Fibroblast of upper back skin (primary cell): ENCODE measurements at regions not wholly inside any gene's neighbourhood (a gene's known extent, or its start where the extent isn't known, plus 50 kb on each side); places are given as distances from the start of the nearest gene placed in this dataset.

Experiments used
- DNase-seq: peaks from one replicate; pipeline ENCODE4 v3.0.0-alpha.2; 2013

DNA sequence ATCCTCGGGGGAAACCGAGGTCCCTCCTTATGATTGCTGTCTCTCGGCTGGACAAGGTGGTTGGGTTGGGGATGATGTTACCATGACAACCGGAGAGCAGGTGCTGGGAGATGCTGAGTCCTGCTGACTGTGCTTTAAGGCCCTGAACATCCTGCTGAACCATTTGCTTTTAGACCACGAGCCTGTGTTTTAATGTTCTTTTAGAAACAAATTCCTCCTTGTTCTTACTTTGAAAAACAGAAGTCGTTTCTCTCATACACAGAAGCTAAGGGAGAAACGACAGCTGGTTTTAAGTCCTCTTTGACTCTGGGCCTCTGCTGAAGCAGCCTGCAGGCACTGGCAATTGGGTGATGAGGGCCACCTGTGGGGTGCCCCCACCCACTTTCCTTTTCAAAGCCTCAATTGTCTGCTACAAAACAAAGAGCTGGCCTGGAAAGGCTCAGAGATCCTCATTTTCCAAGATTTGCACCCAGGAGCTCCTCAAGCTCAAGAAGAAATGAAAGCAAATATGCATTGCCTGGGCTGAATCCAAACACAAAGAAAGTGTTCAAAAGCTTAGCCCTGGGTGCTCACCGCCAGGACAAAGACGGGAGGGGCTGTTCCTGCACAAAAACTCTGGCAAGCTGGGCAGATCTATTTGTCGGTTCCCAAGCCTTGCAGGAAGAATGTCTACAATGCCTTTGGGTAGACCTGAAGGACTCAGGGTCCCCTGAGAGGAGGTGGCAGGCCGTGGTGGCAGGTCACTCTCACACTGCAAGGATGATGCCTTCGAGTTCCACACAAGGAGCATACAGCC is 90.0 kb upstream of the CLMN start:
- no peak for DNase-seq

DNA sequence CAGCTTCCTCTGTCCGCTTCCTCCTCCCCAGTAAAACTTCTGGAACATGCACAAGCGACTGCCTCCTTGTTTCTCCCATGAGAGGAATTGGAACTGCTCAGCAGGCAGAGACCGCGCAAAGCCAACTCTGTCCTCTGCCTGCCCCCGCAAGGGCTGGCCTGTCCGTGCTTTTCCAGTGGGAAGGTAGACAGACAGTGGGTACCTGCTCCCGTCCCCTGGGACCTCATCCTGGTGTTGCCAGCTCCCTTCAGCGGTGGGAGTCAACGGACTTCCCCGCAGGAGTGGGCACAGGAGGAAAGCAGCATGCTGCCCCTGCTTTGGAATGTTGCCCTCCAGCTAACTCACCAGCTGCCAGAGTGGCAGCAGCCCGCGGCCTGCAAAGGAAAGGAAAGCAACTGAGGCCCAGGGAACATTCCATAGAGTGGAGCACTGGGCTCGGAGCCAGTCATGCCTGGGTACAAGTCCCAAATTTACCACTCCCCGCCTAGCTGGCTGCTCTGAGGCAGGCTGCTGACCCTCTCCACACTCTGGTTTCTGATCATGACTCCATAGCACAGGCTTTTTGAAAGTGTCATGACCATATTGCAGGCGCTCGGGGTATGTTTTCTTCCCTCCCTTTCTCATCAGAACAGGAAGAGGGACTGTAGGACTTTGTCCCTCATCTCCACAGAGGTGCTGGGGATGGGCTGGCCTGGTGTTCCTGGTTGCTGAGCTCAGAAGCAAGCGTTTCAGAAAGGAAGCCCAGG is 89.2 kb upstream of the CLMN start:
- no peak for DNase-seq

DNA sequence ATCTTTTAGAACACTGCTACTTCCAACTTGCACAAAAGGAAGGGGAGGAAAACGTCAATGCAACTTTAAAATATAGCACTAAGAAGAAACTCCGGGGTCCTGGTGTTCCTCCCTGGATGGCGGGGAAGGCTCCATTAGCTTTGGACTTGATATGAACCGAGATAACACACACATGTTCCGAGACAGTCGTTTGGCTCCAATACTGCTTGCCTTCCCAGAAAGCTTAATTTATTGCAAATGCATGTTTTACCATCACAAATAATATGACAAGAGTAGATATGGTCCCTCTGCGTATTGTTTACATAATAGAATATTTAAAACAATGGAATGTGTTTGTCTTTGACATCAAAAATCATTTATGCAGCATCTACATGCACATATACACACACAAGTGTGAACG is 87.6 kb upstream of the CLMN start:
- no peak for DNase-seq

DNA sequence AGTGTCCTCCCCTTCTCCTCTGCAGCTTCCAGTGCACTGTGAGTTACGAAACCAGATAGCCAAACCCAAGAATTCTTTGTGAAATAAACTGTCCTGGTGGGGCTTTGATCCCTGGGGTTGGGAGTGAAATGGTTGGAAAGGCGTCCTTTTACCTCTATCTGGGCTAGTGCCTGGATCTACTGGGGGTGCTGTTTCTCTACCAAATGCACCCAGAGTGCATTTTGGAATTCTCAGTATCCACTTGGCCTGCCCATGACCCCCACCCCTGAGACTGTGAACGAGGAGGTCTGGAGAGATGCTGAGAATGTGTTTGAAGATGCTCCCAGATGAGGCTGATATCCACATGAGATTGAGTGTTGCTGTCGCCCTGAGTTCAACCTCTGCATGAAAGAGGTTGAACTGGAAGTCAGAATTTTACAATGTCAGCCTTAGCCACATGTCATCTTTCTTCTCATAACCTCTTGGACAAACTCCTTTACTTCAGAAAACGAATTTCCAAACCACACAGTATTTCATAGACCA is 87.1 kb upstream of the CLMN start:
- DNase-seq: no peak

DNA sequence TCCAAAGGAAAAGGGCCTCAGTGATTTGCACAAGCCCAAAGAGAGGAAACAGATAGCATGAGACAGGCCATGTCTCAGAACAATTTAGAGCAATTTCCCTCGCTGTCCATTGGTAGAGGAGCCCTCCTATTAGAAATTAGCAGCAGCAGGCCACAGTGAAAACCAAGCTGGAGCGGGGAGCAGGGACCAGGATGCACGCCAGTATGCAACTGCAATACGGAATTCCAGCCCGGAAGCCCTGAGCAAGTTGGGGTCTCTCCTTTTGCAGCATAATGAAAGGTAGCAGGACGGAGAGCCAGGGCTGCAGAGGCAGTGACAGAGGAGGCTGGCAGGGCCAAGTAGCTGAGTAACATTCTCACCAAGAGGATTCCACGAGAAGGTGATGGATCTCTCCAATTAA is 84.9 kb upstream of the CLMN start:
- DNase-seq: no peak

DNA sequence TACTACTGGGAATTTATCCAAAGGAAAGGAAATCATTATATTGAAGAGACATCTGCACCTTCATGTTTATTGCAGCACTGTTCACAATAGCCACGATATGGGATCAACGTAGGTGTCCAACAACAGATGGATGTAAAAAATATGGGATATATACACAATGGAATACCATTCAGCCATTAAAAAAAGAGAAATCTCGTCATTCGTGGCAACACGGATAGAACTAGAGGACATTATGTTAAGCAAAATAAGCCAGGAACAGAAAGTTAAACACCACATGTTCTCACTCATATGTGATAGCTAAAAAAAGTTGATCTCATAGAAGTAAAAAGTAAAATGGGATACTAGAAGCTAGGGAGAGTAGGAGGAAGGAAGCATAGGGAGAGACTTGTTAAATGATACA is 82.9 kb upstream of the CLMN start:
- DNase-seq: no peak

DNA sequence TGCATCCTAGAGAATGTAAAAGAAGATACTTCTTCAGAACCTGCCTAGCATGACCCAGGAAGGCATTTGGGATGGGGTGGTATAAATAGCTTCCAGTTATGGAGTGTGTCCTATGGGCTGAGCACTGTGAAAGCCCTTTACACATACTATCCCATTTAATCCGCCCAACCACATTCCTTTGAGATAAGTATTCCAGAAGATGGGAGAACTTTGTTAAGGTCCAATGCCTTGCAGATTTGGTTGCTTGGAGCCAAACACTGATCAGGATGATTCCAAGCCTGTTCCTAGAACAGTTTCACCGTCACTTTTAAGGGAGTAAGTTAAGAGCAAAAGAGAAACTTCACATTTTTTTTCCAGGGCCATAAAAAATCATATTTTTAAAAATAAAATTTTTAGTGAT is 82.5 kb upstream of the CLMN start:
- no peak for DNase-seq

DNA sequence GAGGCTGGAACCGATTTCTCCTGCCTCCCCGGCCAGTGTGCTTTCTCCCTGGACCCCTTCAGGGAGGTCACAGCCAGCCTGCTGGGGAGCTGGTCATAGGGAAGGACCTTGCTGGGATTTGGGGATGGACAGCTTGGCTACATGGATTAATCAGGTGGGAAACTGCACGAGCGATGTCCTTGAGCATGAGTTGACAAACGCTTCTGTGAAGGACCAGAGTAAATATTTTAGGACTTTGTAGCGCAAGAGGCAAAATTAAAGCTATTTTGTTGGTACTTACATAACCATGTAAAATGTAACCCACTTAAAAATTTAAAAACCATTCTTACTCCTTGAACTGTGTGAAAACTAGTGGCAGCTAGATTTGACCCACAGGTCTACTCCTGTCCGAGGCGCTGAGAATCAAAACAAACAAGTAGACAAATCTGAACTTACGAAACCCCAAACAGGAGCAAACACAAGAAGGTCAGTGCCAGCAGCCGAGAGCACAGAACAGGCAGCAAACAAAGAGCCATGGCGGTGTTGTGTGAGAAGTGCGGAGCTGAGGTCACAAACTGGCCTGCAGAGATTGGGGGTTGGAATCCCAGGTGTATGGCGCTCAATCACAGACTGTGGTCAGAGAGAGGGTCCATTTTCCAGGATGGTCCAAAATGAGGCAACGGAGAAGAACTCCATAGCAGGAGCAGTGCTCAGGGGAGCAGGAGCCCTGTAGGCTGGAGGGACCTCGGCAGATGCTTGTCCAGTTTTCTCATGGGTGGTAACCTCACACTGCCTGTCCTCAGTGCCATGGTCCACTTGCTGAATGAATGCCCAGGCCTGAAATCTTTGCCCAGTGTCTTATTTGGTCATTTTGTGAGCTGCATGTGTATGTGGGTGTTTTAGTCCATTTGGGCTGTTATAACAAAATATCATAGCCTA is 79.2 kb upstream of the CLMN start:
- DNase-seq: no peak

DNA sequence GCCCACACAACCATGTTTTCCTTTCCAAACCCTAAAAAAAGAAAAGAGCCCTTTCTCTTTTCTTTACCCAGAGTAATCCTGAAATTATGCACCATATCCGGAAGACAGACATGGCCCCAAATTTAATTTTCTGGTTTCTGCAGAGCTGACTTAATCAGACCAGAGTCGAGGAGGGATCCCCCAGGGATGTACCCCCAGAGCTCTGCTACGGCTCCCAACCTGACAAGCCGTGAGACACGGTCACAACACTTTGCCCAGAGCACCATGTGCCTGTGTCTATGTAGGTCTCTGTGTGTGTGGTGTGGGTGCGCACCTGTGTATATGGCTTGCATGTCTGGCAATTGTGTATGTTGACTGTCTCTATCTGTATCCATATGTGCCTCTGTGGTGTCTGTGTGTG is 77.6 kb upstream of the CLMN start:
- DNase-seq: no peak

DNA sequence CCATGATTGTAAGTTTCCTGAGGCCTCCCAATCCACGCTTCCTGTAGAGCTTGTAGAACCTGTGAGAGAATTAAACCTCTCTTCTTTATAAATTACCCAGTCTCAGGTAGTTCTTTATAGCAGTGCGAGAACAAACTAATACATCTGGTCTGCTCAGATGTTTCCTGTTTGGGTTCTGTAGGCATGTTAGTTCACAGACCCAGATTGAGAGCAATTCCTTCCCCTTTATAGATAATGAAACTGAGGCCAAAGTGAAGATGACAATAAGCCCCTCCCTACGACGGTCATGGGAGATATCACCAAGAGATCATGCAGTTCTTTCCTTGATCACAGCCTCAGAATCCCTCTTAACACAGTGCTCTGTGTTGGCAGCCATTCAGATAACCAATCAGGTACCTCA is 76.5 kb upstream of the CLMN start:
- DNase-seq: no peak

DNA sequence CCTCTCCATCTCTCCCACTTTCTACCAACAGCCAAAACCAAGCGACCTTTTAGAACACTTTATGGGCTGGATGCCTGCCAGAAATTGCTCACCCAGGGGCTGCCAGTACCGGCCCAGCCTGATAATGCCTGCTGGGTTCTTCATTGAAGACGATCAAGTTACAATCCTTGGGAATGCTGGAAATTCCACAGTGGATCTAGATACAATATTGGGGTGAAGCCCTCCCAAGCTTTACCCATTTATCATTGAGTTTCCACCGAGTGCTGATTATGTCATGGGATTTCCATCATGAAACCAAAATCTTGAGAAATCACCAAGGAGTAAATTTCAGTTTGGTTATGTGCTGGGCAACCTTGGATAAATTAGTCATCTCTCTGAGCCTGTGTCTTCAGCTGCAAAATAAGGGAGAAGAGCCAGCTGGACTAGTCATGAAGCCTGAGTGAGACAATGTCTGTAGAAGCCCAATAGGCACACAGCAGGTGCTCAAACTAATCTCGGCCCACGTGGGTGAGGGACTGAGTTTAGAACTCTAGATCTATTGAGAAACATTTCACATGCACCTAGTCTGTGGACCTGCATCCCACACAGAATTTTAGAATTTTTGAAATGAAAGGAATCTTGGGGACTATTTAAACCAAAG is 75.5 kb upstream of the CLMN start:
- DNase-seq: no peak

DNA sequence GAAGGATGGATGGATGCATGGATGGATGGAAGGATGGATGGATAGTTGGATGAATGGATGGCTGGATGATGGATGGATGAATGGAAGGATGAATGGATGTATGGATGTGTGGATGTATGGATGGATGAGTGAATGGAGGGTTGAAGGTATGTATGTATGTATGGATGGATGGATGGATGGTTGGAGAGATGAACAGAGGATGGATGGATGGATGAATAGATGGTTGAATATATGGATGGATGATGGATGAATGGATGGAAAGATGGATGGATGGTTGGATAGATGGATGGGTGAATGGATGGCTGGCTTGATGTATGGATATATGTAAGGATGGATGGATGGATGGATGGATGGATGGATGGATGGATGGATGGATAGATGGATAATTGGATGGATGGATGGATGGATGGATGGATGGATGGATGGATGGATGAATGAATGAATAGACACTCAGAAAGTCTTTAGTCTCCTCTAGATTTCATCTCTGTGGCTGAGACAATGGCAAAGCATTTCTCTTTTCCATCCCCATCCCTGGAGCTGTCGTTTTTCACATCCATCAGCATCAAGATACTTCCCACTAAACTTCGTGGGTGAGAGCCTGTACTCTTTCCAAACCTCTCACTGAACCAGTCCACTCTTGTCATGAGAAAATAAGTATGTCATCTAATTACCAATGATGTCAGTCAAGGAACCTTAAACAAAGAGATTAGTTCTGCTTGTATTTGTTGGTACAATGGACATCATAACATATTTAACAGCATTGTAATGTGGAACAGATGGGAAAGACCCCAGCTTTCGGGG is 74.8 kb upstream of the CLMN start:
- no peak for DNase-seq

DNA sequence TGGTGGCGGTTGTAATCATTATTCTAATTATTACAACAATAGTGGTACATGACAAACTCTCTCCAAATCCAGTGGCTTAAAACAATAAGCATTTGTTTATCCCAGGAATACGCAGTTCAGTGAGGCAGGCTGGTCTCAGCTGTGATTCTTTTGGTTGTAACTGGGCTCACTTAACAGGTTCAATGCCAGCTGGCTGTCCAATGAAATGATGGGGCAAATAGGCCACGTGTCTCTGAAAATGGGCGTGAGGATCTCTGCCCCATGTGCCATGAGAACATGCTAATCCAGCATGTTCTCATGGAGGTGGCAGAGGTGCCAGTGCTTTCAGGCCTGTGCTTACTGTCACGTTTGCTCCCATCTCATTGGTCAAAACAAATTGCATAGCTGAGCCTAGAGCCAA is 73.1 kb upstream of the CLMN start:
- no peak for DNase-seq

DNA sequence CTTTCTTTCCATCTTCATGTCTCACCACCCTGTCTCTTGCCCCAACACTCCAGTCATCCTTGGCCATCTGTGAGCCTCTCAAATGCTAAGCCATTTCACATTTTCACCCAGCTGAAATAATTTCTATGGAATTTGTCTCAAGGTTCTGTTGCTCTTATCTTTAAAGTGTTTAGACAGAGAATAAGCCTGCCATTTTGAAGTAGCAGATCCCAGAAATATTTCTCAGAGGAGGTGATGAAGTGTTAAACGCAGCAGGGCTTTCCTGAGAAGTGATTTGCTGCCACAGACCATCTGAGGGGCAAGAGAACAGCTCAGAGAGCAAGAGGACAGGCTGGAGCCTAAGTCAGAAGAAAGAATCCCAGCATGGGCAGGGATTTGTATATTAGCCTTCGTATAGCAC is 71.6 kb upstream of the CLMN start:
- DNase-seq: no peak

DNA sequence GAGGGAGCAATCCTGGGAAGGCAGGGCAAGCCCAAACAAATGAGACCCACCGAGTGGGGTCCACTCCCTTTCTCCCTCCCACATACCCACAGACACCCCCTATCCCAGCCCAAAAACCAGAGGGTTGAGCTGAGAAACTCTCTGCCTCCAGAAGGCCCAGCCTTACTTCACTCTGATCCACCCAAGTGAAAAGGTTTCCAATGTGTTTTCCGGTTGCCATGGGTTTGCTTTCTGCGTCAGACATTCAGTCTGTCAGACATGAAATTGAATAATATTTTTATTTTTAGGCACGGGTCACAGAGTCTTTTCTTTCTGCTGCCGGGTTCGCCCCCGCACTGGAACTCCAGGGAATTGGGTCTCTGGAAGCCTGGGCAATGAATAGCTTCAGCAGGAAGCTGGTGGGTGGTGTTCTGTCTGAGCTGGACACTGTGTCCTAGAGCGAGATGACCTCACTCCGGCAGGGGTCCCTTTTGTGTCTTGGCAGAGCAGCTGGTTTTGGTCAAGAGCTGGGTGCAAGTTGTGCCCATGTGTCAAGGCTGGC is 69.8 kb upstream of the CLMN start:
- no peak for DNase-seq

DNA sequence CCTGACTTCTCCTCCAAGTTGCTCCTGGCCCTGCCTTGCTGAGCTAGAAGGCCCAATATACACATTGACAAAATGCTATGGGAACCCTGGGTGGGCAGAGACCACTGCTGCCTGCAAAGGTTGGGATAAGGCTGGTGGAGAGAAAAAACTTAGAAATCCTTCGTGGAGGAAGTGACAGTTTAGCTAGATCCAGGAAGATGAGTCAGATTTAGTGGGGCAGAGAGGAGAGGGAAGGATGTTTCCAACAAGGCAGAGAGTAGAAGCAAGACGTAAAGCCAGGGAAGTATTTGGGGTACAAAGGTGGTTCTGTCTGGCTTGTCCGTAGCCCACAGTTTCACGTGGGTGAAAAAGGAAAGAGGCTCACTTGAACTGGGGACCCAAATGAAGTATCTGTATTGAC is 69.0 kb upstream of the CLMN start:
- no peak for DNase-seq

DNA sequence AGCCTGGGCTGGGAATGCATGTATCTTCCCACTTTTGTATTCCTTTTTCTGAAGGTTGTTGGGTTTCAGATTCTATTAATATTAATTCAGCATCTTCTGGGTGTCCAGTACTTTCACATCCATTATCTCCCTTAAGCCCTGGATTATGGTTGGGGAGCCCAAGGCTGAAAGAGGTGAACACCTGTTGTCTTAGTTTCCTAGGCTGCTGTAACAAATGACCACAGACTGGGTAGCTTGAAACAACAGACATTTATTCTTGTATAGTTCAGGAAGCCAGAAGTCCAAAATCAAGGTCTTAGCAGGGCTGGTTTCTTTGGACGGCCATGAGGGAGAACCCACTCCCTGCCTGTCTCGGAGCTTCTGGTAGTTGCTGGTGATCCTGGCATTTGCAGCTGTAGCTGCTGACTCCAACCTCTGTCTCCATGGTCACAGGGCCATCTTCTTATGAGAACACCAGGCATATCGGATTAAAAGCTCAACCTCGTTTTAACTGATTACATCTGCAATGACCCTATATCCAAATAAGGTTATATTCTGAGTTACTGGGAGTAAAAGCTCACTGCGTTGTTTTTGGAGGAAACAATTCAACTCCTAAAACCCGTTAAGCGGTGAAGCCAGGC is 68.2 kb upstream of the CLMN start:
- no peak for DNase-seq

DNA sequence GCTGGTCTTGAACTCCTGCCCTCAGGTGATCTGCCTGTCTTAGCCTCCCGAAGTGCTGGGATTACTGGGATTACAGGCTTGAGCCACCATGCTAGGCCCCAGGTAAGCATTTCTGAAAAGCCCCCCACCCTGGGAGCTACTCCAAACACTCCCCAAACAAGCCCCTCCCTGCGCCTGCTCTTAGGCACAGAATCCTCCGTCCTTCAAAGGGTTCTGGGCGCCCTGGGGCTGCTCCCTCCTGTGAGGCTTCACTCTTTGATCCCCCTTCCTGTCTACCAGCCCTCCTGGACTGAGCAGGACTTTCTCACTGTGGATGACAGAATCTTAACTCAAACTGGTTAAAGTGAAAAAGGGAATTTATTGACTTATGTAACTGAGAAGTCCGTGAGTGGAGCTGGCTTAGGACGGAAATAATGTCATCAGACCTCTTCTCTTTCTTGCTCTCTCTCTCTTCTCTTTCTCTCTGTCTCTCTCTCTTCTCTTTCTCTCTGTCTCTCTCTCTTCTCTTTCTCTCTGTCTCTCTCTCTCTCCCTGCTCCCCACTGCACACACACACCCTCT is 66.9 kb upstream of the CLMN start:
- DNase-seq: no peak

DNA sequence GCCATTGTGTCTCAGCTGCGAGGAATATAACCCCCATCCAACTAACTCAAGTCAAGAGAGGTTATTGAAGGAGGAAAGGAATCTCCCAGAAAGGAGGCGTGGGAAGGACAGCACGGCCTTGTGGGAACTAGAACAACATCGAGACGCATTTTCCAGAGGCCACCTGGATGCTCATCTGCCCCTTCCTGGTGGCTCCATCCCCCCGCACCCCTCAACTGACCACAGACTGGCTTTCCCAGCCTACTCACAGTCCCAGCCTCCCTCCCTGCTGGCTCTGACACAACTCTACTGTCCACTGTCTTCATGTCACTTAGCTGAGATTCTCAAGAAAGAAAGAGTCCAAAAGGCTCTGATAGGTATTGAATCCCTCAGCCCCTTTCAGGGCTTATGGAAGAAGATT is 66.0 kb upstream of the CLMN start:
- no peak for DNase-seq

DNA sequence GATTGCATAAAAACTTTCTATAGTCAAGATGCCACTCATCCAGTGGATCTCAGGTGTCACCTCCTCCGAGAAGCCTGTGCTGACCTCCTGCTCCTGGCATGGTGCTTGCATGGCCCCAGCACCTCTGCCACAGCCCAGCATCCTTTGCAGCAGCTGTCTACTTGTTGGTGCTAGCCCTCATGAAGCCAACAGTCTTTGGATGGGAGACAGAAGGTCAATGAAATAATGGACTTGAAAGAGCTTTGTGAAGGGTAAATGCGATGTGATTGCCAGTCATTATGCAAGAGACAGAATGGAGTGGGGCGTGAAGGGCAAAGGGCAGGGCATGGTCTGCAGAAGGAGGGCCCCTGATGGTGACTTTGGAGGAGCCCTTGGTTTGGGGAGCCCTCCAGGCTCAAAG is 63.0 kb upstream of the CLMN start:
- DNase-seq: no peak

DNA sequence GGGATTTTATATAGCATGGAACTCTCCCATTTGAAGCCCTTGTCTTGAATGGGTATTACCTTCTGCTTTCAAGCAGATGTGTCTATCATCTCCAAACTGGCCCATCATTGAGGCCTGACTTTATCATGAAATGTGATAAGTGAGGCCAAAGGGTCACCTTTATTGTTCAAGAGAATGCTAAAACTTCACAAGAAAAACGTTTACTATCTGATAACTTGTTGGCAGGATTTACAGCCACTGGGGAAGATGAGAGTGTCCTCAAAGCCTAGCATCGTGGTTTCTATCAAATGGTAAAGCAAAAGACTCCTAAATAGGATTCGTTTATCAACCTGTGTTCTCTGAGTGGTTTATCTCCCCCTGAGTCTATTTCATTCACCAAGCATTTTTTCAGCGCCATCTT is 62.0 kb upstream of the CLMN start:
- no peak for DNase-seq
